Keratinocyte (primary cell): ENCODE measurements at regions not wholly inside any gene's neighbourhood (a gene's known extent, or its start where the extent isn't known, plus 50 kb on each side); places are given as distances from the start of the nearest gene placed in this dataset.

ENCODE experiments used
- DNase-seq: peaks from one replicate; pipeline ENCODE4 v3.0.0-alpha.2; 2011; ENCODE audit warnings: low read depth, missing footprints, low spot score
- FAIRE-seq: peaks from 2 replicates; lab custom pipeline; 2011; peaks lifted over from hg19 to GRCh38; lab: Jason Lieb, UNC
- H2AFZ ChIP-seq: 2 replicates; pipeline ENCODE4 v1.6.0; 2012; ENCODE audit warnings: low read length, control low read depth, inconsistent platforms; ENCODE audit not compliant: control insufficient read depth
- H3K27ac ChIP-seq: 2 replicates; pipeline ENCODE4 v1.5.1; 2011; ENCODE audit warnings: low read length; ENCODE audit not compliant: control insufficient read depth, insufficient read depth
- H3K27me3 ChIP-seq: 3 replicates; pipeline ENCODE4 v1.6.0; 2011; ENCODE audit warnings: low read length; ENCODE audit not compliant: control insufficient read depth, insufficient read depth; ENCODE audit errors: extremely low read depth
- H3K36me3 ChIP-seq, 2 experiments: 2 replicates in 1 of 2; 3 replicates in 1 of 2; pipeline ENCODE4 v1.5.1; 2011; ENCODE audit warnings: low read length in 2 of 2, mild to moderate bottlenecking in 1 of 2; ENCODE audit not compliant: control insufficient read depth in 2 of 2, insufficient read depth in 2 of 2; ENCODE audit errors: extremely low read depth in 1 of 2
- H3K4me1 ChIP-seq: 3 replicates; pipeline ENCODE4 v1.5.1; 2011; ENCODE audit warnings: low read length; ENCODE audit not compliant: control insufficient read depth, insufficient read depth; ENCODE audit errors: extremely low read depth
- H3K4me2 ChIP-seq: 3 replicates; pipeline ENCODE4 v1.6.0; 2011; ENCODE audit warnings: low read depth, low read length; ENCODE audit not compliant: control insufficient read depth, insufficient read depth; ENCODE audit errors: extremely low read depth
- H3K4me3 ChIP-seq, 3 experiments: fragments of 200-600 bp in 1 of 3; sonication (generic) in 1 of 3; 2 replicates in 2 of 3; 3 replicates in 1 of 3; pipeline ENCODE4 v1.5.1; 2011 to 2016; ENCODE audit warnings: low read length in 3 of 3, mild to moderate bottlenecking in 3 of 3, control low read depth in 2 of 3, inconsistent platforms in 1 of 3, low read depth in 1 of 3, mixed read lengths in 1 of 3, mixed run types in 1 of 3, moderate library complexity in 1 of 3; ENCODE audit not compliant: control insufficient read depth in 2 of 3, insufficient read depth in 2 of 3; ENCODE audit errors: extremely low read depth in 1 of 3
- H3K79me2 ChIP-seq: 2 replicates; pipeline ENCODE4 v1.6.0; 2012; ENCODE audit warnings: low read length; ENCODE audit not compliant: control insufficient read depth, insufficient read depth
- H3K9ac ChIP-seq: 3 replicates; pipeline ENCODE4 v1.6.0; 2011; ENCODE audit warnings: low read length; ENCODE audit not compliant: control insufficient read depth, insufficient read depth; ENCODE audit errors: extremely low read depth
- H3K9me1 ChIP-seq: 3 replicates; pipeline ENCODE4 v1.6.0; 2011; ENCODE audit warnings: low read length; ENCODE audit not compliant: control insufficient read depth, insufficient read depth; ENCODE audit errors: extremely low read depth
- H3K9me3 ChIP-seq: 2 replicates; pipeline ENCODE4 v1.5.1; 2012; ENCODE audit warnings: low read depth, low read length; ENCODE audit not compliant: control insufficient read depth
- H4K20me1 ChIP-seq: 3 replicates; pipeline ENCODE4 v1.6.0; 2011; ENCODE audit warnings: low read length; ENCODE audit not compliant: control insufficient read depth, insufficient read depth; ENCODE audit errors: extremely low read depth
- EZH2 ChIP-seq: IDR thresholded peaks from one replicate; pipeline ENCODE4 v1.6.1; 2012; ENCODE audit warnings: inconsistent platforms, mild to moderate bottlenecking, low read length, moderate library complexity
- dilution Hi-C: fragments of 300-500 bp; cut with MboI; formaldehyde crosslinking; loops from one replicate; pipeline ENCODE4 v1.7.0; 2020; ENCODE audit warnings: low sequenced_read_pairs; ENCODE audit not compliant: extremely low pct_ligation_motif_present
- TF ChIP-seq, protein P1 (sequence below), 3 experiments: IDR thresholded peaks in 1 of 3; conservative IDR thresholded peaks in 1 of 3; optimal IDR thresholded peaks in 1 of 3; 2 replicates in 2 of 3; 3 replicates in 1 of 3; pipeline versions ENCODE3 to v1.5.1; 2011; ENCODE audit warnings: low read length in 3 of 3, mild to moderate bottlenecking in 3 of 3, moderate library complexity in 2 of 3, control low read depth in 1 of 3, inconsistent platforms in 1 of 3; ENCODE audit not compliant: insufficient read depth in 2 of 3; ENCODE audit errors: extremely low read depth in 1 of 3

- Histone ChIP-seq H3K9me3 (no peaks in the 10 kb centered on the region), H3K9ac (no peak overlapping the region), H4K20me1 (no peaks in the 10 kb centered on the region), H3K27ac (no peak overlapping the region), H3K4me3 (no peak overlapping the region), H3K27me3 (no peaks in the 10 kb centered on the region), H3K4me2 (no peak overlapping the region), H3K4me1 (no peaks in the 10 kb centered on the region), H3K9me1 (no peaks in the 10 kb centered on the region), H3K36me3 (no peaks in the 10 kb centered on the region), H3K79me2 (no peaks in the 10 kb centered on the region), H2AFZ (no peak overlapping the region)
- FAIRE-seq (no peak), DNase-seq (no peak)
- no peak for TF ChIP-seq EZH2
- TF ChIP-seq, protein P1, sequence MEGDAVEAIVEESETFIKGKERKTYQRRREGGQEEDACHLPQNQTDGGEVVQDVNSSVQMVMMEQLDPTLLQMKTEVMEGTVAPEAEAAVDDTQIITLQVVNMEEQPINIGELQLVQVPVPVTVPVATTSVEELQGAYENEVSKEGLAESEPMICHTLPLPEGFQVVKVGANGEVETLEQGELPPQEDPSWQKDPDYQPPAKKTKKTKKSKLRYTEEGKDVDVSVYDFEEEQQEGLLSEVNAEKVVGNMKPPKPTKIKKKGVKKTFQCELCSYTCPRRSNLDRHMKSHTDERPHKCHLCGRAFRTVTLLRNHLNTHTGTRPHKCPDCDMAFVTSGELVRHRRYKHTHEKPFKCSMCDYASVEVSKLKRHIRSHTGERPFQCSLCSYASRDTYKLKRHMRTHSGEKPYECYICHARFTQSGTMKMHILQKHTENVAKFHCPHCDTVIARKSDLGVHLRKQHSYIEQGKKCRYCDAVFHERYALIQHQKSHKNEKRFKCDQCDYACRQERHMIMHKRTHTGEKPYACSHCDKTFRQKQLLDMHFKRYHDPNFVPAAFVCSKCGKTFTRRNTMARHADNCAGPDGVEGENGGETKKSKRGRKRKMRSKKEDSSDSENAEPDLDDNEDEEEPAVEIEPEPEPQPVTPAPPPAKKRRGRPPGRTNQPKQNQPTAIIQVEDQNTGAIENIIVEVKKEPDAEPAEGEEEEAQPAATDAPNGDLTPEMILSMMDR (optimal IDR thresholded peaks at IDR 0.05 in 1 of 3, IDR thresholded peaks at IDR 0.05 in 1 of 3, conservative IDR thresholded peaks at IDR 0.05 in 1 of 3; ENCODE audit: extremely low read depth in 1 of 3, insufficient read depth in 2 of 3, low read length in 3 of 3), result no peak
- dilution Hi-C loops, result no loop called here
Measured at GRCh38 chr21:16096988-16097387, 367.2 kb downstream of the USP25 start.

DNA sequence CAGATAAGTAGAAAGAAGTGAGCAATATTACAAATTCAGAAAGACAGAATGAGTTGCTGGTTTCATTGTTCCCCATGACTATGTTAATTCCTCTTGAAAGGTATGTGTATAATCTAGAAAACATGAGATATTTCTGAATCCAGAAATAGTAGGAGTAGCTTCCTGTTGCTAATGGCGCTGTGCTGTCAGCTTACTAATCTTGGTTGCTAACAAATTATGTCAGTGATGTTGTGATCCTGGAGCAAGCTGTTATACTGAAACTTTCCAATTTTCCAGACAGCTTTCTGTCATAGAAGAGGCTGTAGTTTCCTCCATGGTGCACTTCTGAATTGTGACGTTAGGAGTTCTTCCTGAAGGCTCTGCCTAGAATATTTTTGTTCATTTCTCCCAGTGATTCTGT, 372.3 kb downstream of the USP25 start:
- Histone ChIP-seq H3K79me2 (no peaks in the 10 kb centered on the region), H3K9ac (no peak overlapping the region), H3K9me3 (no peaks in the 10 kb centered on the region), H3K4me3 (no peak overlapping the region), H4K20me1 (no peaks in the 10 kb centered on the region), H2AFZ (no peak overlapping the region), H3K36me3 (no peaks in the 10 kb centered on the region), H3K27me3 (no peaks in the 10 kb centered on the region), H3K9me1 (no peaks in the 10 kb centered on the region), H3K27ac (no peak overlapping the region), H3K4me2 (no peak overlapping the region), H3K4me1 (no peaks in the 10 kb centered on the region)
- dilution Hi-C loops, result no loop called here
- DNase-seq (no peak), FAIRE-seq (no peak)
- TF ChIP-seq EZH2, result no peak
- TF ChIP-seq, protein P1 (optimal IDR thresholded peaks at IDR 0.05 in 1 of 3, IDR thresholded peaks at IDR 0.05 in 1 of 3, conservative IDR thresholded peaks at IDR 0.05 in 1 of 3; ENCODE audit: extremely low read depth in 1 of 3, insufficient read depth in 2 of 3, low read length in 3 of 3), result no peak
